HG02840 (cell line): ENCODE measurements at regions not wholly inside any gene's neighbourhood (a gene's known extent, or its start where the extent isn't known, plus 50 kb on each side); places are given as distances from the start of the nearest gene placed in this dataset.

Experiments used
- ATAC-seq: cut with Tn5 transposase; IDR thresholded peaks from one replicate; pipeline ENCODE4 v1.9.1; 2021; ENCODE audit warnings: mild to moderate bottlenecking, moderate library complexity, moderate number of reproducible peaks; ENCODE audit not compliant: unreplicated experiment, low FRiP score

GRCh38 chr2:217331523-217332416 is 471.9 kb upstream of the TNP1 start:
- no peak for ATAC-seq

- ATAC-seq: no peak
These were observed 470.8 kb upstream of the TNP1 start for GRCh38 chr2:217330647-217331046.

DNA sequence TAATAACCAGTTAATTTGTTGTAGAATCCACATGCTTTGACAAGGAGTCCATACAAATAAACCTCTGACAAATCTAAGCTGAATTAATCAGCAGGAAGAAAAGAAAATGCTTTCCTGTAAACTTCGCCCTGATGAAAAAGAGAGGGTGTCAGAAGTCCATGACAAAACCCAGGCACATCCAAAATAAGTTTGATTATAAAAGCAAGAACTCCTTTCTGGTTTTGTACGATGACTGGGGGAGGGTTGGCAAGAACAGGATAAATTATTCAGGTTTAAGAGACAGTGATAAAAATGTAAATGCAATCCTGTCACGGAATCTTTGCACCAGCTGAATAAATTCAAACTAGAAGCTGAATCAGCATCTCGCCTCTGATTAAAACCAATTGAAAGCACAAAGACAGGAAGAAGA is 469.2 kb upstream of the TNP1 start:
- no peak for ATAC-seq

DNA sequence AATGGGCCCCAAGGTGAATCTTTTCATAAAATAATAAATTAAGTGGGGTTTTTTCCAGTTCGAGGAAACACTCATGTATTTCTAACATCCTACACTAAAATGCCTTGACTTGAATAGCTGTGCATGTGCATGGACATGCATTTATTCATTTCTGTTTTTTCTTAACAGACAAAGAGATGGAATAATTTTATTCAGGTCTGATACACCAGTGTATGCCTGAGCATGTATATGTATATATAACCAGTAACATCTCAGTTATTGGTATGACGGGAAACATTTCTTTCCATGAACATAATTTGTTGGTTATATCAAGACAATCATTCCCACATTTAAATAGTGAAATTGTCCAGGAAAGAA is 468.7 kb upstream of the TNP1 start:
- ATAC-seq: no peak

GRCh38 chr2:217327953-217328621 is 468.2 kb upstream of the TNP1 start:
- ATAC-seq: no peak

- no peak for ATAC-seq
These were observed 466.6 kb upstream of the TNP1 start for GRCh38 chr2:217326238-217327022.

DNA sequence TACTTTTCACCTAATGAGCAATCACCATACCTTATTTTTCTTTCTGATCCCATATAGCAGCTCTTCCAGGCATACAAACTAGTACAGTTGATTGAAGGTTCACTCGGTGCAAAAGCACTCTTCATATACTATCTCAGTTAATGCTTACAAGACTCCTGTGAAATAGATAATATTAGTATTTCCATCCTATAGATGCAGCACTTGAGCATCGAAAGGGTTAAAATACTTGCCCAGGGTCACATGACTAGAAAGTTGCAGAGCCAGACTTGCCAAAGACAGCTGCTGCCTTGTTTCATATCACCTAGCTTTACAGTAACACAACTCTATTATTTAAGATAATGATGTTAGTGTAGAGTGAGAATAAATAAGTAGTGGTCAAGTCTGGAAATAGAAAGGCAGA is 466.0 kb upstream of the TNP1 start:
- ATAC-seq: no peak

DNA sequence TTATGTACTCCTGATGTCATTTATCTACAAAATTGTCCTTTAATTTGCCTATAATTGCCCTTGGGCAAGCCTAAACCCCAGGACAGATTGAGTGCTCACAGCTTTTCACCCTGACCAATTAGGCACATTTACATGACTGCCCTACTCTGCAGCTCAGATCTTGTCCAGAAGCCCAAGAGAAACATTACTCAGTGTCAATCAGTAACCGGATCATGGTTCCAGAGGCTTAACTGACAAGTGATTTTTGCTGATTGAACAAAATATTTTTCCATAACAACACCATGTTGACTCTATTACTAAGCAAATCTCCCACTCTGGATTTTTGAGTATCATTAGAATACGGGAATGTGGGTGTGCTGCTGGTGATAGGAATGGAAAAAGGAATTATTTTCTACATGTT is 465.4 kb upstream of the TNP1 start:
- ATAC-seq: no peak

- ATAC-seq: no peak
These were observed 456.9 kb upstream of the TNP1 start for GRCh38 chr2:217316743-217317142.

- ATAC-seq: no peak
These were observed 454.2 kb upstream of the TNP1 start for GRCh38 chr2:217314021-217314460.

- no peak for ATAC-seq
These were observed 453.5 kb upstream of the TNP1 start for GRCh38 chr2:217313386-217313785.

DNA sequence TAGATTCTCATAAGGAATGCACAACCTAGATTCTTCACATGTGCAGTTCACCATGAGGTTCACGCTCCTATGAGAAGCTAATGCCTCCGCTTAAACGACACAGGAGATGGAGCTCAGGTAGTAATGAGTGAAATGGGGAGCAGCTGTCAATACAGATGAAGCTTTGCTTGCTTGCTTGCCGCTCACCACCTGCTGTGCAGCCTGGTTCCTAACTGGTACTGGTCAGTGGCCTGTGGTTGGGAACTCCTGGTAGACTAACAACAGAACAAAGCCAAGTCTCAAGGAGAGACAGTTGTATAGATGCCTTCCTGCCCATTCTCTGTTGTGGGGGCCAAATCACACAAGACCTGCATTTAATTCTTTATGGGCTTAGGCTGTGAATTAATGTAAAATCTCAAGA is 449.2 kb upstream of the TNP1 start:
- no peak for ATAC-seq

DNA sequence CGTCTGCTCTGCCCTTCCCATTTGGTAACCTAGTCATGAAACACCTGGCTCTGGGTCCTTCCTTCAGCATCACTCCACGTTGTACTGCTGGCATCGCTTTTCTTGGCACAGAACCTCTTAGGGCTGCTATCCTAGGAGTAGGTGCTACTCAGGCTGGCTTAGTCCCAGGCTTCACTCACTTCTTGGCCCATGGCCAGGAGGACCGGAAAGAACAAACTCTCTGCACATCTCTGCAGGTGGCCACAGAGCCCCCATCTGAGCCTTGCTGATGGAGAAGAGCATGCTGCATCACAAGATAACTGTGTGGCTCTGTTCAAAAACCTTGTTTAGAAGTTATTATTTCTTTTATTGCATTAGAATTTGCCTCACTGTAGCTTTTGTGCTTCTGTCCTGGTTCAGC is 447.2 kb upstream of the TNP1 start:
- ATAC-seq: no peak

GRCh38 chr2:217305882-217306281 is 446.0 kb upstream of the TNP1 start:
- ATAC-seq: no peak

DNA sequence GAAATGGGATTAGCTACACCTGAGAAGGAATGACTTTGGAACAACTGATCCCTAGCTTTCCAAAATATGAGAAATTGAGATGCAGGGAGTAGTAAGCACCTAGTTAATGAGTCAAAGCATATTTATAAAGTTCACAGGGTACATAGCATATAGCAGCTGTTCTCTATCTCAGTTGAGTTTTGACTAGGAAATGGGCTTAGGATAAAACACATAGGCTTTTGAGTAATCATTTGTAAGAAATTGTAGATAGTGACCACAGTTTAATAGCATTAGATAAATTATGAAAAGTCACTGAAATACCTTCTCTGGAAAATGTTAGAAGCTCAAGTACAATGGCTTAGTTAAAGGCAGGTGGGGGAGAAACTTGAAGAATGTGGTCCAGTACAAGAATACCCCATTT is 444.7 kb upstream of the TNP1 start:
- ATAC-seq: no peak

GRCh38 chr2:217302856-217303255 is 443.0 kb upstream of the TNP1 start:
- no peak for ATAC-seq

DNA sequence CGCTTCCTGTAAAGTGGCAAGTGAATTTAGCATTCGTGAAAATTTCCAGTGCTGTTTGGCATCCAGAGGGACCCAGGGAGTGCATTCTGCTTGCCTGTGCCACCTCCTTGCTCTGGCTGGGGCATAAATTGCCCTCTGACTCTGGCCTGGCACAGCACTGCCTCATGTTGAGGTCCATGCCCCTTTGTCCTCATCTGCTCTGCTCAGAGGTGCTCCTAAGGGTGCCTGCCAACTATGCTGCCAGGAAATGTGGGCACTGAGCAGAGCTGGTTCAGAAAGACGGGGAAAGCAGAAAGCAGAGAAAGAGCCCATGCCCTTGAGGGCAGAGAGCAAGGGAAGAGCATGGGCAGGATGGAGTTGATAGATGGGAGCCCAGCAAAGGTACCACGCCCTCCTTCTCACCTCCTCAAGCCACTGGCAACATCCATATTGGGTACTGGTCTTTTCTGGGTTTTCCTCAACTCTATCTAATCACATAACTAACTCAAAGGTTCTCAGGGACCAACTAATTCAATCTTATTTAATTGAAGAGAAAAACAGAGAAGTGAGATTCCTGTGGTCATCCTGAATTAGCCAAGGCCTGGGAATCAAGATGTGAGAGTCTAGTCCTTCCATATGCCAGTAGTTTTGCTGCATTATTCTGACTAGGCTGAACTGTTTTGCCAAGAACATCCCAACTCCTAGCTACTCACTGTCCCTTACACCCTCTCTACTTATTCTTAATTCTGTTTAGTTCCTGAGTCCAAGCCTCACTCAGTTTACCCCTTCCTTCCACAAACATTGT is 441.5 kb upstream of the TNP1 start:
- no peak for ATAC-seq

DNA sequence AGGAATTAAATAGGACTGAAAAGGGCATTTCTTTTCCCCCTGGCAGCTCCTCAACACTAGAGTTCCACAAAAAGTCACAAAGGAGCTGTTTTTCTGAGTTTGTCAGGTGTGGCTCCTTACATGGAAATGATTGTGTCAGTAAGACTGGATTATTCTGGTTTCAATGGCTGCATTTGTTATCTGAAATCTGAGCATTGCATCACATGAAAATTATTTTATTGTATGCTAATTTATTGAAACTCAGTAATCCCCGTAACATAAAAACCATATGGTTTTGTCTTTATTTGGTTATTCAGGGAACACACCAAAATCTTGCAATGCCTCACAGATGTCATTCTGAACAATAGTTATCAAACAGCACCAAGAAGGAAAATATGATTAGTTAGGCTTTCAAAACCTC is 439.7 kb upstream of the TNP1 start:
- ATAC-seq: no peak

GRCh38 chr2:217297096-217297495 is 437.2 kb upstream of the TNP1 start:
- no peak for ATAC-seq

DNA sequence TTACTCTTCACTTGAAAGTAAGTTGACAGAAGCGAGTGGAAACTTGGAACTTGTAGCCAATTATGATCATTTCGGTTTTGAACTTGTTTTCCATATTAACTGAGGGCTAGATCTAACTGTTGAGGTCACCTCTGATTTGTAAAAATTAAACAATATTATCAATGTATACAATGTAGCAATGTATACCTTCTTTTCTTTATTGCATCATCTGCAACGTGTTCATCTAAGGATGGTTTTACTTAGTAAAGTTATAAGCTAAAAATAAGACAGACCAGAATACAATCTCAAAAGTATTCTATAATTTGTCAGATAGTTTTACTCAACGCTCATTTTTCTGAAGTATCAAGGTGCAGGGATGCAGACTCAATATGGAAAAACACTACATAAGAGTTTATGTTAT is 435.0 kb upstream of the TNP1 start:
- no peak for ATAC-seq
